Fibroblast of pulmonary artery (primary cell): ENCODE measurements at regions not wholly inside any gene's neighbourhood (a gene's known extent, or its start where the extent isn't known, plus 50 kb on each side); places are given as distances from the start of the nearest gene placed in this dataset.

ENCODE experiments used
- DNase-seq: peaks from one replicate; pipeline ENCODE4 v3.0.0-alpha.2; 2010; ENCODE audit warnings: low read depth
- H3K4me3 ChIP-seq: replicated peaks from 2 replicates; pipeline ENCODE4 v1.5.1; 2011; ENCODE audit warnings: low read depth, mild to moderate bottlenecking, control low read depth, low read length, moderate library complexity
- CTCF ChIP-seq: IDR thresholded peaks from 2 replicates; pipeline ENCODE4 v1.5.1; 2011; ENCODE audit warnings: mild to moderate bottlenecking, control low read depth, low read length, inconsistent platforms; ENCODE audit errors: missing control alignments

DNA sequence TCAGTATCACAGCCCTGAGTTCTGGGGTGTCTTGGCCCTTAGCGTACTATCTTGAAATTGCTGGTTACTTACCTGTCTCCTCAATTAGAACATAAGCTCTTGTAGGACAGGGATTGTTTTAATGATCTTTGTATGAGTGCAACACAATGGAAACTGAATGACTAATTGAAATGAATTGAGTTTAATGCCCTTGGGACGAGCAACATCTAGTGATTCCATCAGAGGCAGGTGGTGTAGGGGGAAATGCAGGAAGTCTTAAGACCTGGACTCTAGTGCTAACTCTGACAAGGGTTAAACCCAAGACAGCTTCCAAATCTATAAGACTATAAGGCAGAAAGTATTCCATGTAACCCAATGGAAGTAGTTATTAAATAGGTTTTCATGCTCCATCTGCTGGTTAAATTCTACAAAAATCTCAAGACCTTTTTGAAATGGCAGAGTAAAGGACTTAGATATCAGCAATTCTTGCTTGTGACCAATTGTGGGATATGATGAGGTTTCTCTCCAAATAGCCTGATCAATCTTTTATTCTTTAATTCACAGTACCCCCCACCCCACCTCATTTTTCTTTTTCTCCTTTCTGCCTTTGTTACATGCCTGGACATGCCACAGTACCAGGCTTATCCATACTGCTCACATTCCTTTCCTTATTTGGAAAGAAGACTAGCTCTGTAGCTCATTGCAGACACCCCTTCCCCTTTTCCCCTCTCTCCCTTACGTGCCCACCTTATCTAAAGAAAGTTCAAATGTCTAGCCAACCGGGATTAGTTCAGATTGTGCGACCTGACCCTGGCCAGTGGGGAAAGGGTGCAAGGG, 340.8 kb downstream of the PAPSS1 start:
- DNase-seq, result peak; percentile 35
- no peak overlapping the region for H3K4me3 ChIP-seq
- TF ChIP-seq CTCF, result no peak

DNA sequence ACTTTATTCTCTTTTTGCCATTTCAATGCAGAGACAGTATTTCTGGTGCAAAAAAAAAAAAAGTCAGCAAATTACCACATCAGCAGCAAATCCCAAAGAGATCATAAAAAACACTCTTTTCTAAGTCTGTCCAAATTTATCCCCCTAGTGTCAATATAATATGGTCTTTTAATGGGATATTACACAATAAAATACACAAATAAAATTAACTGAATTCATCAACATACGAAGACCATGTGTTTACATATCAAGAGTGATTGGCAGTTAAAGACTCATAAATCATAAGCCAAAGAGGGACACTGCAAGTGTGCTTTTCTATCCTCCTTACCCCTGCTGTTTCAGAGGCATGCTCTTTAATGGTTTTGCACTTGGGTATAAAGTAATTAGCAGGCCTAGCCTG, 340.2 kb upstream of the DKK2 start:
- no peak for DNase-seq
- no peak overlapping the region for H3K4me3 ChIP-seq
- no peak for TF ChIP-seq CTCF

GRCh38 chr4:107366900-107367299, 330.8 kb upstream of the DKK2 start:
- no peak overlapping the region for H3K4me3 ChIP-seq
- TF ChIP-seq CTCF, result no peak
- DNase-seq, result no peak

DNA sequence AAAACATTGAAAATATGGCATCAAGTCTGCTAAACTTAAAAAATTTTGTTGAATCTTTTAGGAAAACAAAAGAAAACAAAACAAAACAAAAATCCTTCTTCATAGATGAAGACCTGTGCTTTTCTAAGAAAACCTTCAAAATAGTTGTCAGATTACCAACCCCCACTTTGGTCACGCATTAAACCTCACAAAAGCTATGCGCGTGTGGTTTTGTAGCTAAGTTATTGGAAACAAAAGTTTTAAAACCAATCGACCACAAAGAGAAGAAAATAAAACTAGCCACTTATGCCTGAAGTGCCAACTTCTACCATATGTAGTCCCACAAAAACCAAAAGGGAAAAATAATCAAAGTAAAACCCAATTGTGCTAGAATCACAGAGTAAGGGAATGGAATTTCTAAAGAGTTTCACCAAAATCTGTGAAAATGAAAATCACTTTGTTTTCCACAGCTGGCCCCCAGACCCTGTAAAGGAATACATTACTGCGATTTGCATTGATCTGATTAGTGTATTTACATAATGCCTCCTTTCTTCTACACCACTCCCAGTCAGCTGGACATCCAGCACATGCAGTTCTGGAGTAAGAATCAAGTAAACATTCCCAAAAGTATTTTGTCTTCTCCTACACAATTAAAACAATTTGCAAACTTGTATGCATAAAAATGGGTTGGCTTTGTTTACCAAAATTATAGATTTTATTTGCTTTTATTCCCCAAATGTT, 330.1 kb upstream of the DKK2 start:
- TF ChIP-seq CTCF, result no peak
- no peak overlapping the region for H3K4me3 ChIP-seq
- no peak for DNase-seq

GRCh38 chr4:107363125-107363524, 327.0 kb upstream of the DKK2 start:
- no peak for DNase-seq
- H3K4me3 ChIP-seq, result no peak overlapping the region
- TF ChIP-seq CTCF, result no peak

GRCh38 chr4:107359208-107359607, 323.1 kb upstream of the DKK2 start:
- TF ChIP-seq CTCF, result no peak
- no peak for DNase-seq
- H3K4me3 ChIP-seq, result no peak overlapping the region
